ENCODE measurements at regions not wholly inside any gene's neighbourhood (a gene's known extent, or its start where the extent isn't known, plus 50 kb on each side); places are given as distances from the start of the nearest gene placed in this dataset.

DNA sequence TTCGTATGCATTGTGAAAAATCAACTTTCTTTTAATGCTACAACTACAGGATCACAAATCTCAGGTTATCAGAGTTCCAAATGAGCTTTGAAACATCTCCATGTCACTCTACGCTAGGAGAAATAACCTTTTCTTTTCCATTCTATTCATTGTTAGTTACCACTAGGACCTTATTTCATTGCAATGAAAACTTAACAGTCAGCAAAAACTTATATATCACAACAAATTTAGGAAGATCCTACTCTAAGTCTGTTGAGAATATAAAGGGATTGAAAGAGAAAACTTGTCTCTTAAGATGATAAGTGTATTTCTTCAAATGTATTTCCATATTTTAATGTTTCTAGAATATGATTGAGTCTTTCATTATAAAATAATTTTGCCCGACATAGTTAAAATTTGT, 539.1 kb downstream of the TMTC2 start:
- no peak for DNase-seq
- no peaks in the 10 kb centered on the region for H3K36me3 ChIP-seq
- 90 to 93% methylated on average over 3 of the region's 3 CpGs for WGBS, 2 donors
- TF ChIP-seq POLR2AphosphoS5 (IDR thresholded peaks at IDR 0.05) (no peak), POLR2A (IDR thresholded peaks at IDR 0.05) (no peak), EP300 (IDR thresholded peaks at IDR 0.05) (no peak)
- TF ChIP-seq, protein P1, sequence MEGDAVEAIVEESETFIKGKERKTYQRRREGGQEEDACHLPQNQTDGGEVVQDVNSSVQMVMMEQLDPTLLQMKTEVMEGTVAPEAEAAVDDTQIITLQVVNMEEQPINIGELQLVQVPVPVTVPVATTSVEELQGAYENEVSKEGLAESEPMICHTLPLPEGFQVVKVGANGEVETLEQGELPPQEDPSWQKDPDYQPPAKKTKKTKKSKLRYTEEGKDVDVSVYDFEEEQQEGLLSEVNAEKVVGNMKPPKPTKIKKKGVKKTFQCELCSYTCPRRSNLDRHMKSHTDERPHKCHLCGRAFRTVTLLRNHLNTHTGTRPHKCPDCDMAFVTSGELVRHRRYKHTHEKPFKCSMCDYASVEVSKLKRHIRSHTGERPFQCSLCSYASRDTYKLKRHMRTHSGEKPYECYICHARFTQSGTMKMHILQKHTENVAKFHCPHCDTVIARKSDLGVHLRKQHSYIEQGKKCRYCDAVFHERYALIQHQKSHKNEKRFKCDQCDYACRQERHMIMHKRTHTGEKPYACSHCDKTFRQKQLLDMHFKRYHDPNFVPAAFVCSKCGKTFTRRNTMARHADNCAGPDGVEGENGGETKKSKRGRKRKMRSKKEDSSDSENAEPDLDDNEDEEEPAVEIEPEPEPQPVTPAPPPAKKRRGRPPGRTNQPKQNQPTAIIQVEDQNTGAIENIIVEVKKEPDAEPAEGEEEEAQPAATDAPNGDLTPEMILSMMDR (IDR thresholded peaks at IDR 0.05) = no peak
- no peaks in the 10 kb centered on the region for H3K9me3 ChIP-seq
- no peak overlapping the region for H3K27ac ChIP-seq
- H3K4me3 ChIP-seq = no peak overlapping the region
- no peaks in the 10 kb centered on the region for H3K27me3 ChIP-seq
- H3K4me1 ChIP-seq = no peaks in the 10 kb centered on the region
- intact Hi-C loops (cut with DNase I) = no loop called here

DNA sequence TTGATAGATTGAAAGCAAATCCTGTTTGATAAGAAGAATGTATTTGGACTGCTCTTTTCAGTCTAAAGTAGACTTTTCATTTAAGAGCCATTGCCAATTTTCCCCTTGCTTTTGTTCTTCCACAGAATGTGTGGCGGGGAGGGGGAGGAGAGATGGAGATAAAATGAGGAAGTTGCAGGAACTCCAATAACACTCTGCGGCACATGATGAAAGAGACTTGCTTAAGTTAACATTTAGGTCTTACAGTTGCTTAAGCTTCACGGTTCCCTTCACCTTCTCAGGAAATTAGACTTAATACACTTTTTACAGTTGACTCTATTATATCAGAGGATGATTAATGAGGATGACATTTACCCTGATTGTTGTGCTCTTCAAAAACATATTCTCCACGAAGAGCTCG, 537.3 kb downstream of the TMTC2 start:
- no peaks in the 10 kb centered on the region for H3K36me3 ChIP-seq
- no peak for DNase-seq
- H3K4me3 ChIP-seq = no peak overlapping the region
- no peak overlapping the region for H3K27ac ChIP-seq
- WGBS, 2 donors = 50 to 74% methylated on average over 5 of the region's 5 CpGs
- intact Hi-C loops (cut with DNase I) = no loop called here
- H3K27me3 ChIP-seq = no peaks in the 10 kb centered on the region
- H3K4me1 ChIP-seq = no peaks in the 10 kb centered on the region
- no peaks in the 10 kb centered on the region for H3K9me3 ChIP-seq
- TF ChIP-seq POLR2A (IDR thresholded peaks at IDR 0.05) (no peak), POLR2AphosphoS5 (IDR thresholded peaks at IDR 0.05) (no peak), EP300 (IDR thresholded peaks at IDR 0.05) (no peak)
- TF ChIP-seq, protein P1 (IDR thresholded peaks at IDR 0.05) = no peak

DNA sequence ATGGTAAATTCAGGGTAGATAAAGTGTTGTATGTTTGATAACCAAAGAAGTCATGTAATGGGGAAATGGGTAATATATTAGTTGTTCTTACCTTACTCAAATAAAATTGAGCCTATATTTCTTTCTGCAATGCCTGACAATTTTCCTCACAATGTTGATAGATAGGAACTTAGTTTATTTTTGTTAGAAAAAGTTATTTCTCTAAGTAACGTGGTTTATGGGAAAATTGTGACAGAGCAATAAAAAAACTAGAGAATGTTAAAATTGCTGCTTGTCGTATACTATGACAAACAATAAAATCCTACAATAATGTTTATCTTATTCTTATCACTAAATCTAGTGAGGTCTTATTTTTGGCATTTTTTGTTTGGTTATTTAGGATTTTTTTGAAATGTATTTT, 534.1 kb downstream of the TMTC2 start:
- DNase-seq = no peak
- no peaks in the 10 kb centered on the region for H3K36me3 ChIP-seq
- no peaks in the 10 kb centered on the region for H3K4me1 ChIP-seq
- H3K27me3 ChIP-seq = no peaks in the 10 kb centered on the region
- no peak overlapping the region for H3K4me3 ChIP-seq
- no peak for TF ChIP-seq POLR2AphosphoS5 (IDR thresholded peaks at IDR 0.05)
- TF ChIP-seq POLR2A (IDR thresholded peaks at IDR 0.05) = no peak
- TF ChIP-seq EP300 (IDR thresholded peaks at IDR 0.05) = no peak
- TF ChIP-seq, protein P1 (IDR thresholded peaks at IDR 0.05) = no peak
- WGBS, 2 donors = 16 to 65% methylated on average over 2 of the region's 2 CpGs
- H3K9me3 ChIP-seq = no peaks in the 10 kb centered on the region
- intact Hi-C loops (cut with DNase I) = no loop called here
- H3K27ac ChIP-seq = no peak overlapping the region

DNA sequence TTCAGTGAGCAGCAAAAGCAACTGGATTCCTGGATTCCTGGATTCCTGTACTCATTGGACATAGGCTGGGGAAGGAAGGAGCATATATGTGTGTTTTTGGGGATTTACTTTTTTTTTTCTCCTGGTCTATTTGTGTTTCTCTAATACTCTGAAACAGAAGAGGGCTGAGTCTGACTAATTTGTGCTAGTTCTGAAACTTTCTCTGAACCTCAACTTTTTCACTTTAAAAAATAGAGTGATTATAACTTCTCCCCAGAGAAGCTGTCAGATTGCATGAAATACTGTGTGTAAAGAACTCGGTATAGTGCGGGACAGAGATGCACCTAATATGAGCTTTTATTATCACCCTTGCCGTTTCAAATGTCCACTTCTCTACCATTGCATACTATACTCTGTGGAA, 529.5 kb downstream of the TMTC2 start:
- WGBS, 2 donors = 88 to 89% methylated on average over 3 of the region's 3 CpGs
- H3K36me3 ChIP-seq = no peaks in the 10 kb centered on the region
- no peaks in the 10 kb centered on the region for H3K27me3 ChIP-seq
- no peak overlapping the region for H3K27ac ChIP-seq
- no peak for TF ChIP-seq EP300 (IDR thresholded peaks at IDR 0.05)
- TF ChIP-seq POLR2A (IDR thresholded peaks at IDR 0.05) = no peak
- TF ChIP-seq, protein P1 (IDR thresholded peaks at IDR 0.05) = no peak
- no peak for TF ChIP-seq POLR2AphosphoS5 (IDR thresholded peaks at IDR 0.05)
- H3K4me3 ChIP-seq = no peak overlapping the region
- DNase-seq = no peak
- H3K4me1 ChIP-seq = no peaks in the 10 kb centered on the region
- H3K9me3 ChIP-seq = no peaks in the 10 kb centered on the region
- intact Hi-C loops (cut with DNase I) = no loop called here

DNA sequence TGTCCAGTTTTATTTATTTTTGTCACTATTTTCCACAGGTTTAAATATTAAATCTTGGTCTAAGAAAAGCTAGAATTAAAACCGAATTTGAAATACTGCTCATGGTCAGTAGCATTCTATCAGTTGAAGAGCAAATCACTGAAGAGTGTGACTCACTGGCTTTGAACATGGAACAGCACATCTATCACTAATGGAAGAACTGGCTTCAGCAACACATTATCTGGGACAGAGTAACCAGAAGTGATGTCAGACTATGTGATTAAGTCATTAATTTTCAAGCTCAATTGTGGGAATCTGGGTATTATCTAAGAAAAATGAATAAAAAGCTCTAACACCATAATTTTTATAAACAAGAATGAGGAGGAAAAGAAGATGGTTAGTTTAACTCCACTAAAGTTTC, 527.5 kb downstream of the TMTC2 start:
- DNase-seq = no peak
- no peak overlapping the region for H3K4me3 ChIP-seq
- TF ChIP-seq EP300 (IDR thresholded peaks at IDR 0.05) (no peak), POLR2A (IDR thresholded peaks at IDR 0.05) (no peak), POLR2AphosphoS5 (IDR thresholded peaks at IDR 0.05) (no peak)
- TF ChIP-seq, protein P1 (IDR thresholded peaks at IDR 0.05) = no peak
- intact Hi-C loops (cut with DNase I) = no loop called here
- H3K36me3 ChIP-seq = no peaks in the 10 kb centered on the region
- H3K27me3 ChIP-seq = no peaks in the 10 kb centered on the region
- H3K4me1 ChIP-seq = no peaks in the 10 kb centered on the region
- H3K27ac ChIP-seq = no peak overlapping the region
- no peaks in the 10 kb centered on the region for H3K9me3 ChIP-seq
- 53 to 69% methylated on average over 1 of the region's 1 CpG for WGBS, 2 donors

Data from sigmoid colon (tissue), 6 donors.